Type B pancreatic cell (in vitro differentiated cells): ENCODE measurements at regions not wholly inside any gene's neighbourhood (a gene's known extent, or its start where the extent isn't known, plus 50 kb on each side); places are given as distances from the start of the nearest gene placed in this dataset.
"Not testable (repeated sequence)": the region's sequence is repeated elsewhere in the genome, so short reads cannot be mapped to it uniquely, and the experiment has no call there.

Experiments used
- DNase-seq: peaks from one replicate; pipeline ENCODE4 v3.0.0; 2021; ENCODE audit warnings: mixed read lengths; ENCODE audit not compliant: unreplicated experiment; ENCODE audit errors: extremely low spot score
- H3K27ac Mint-ChIP-seq: 2 replicates; pipeline ENCODE4 v1.8.0; 2021; ENCODE audit warnings: mild to moderate bottlenecking, mixed read lengths
- H3K27me3 Mint-ChIP-seq: 2 replicates; pipeline ENCODE4 v1.8.0; 2021; ENCODE audit warnings: mixed read lengths
- H3K36me3 Mint-ChIP-seq: 2 replicates; pipeline ENCODE4 v1.8.0; 2021; ENCODE audit warnings: mixed read lengths
- H3K4me1 Mint-ChIP-seq: one replicate; pipeline ENCODE4 v1.8.0; 2021; ENCODE audit warnings: mixed read lengths; ENCODE audit not compliant: unreplicated experiment
- H3K4me3 Mint-ChIP-seq: 2 replicates; pipeline ENCODE4 v1.8.0; 2021; ENCODE audit warnings: mild to moderate bottlenecking, mixed read lengths
- H3K9me3 Mint-ChIP-seq: 2 replicates; pipeline ENCODE4 v1.8.0; 2021; ENCODE audit warnings: mixed read lengths
- TF ChIP-seq, protein P1 (sequence below): fragments of 200-600 bp; sonication (generic); conservative IDR thresholded peaks from 2 replicates; pipeline ENCODE4 v1.5.0; 2021; ENCODE audit warnings: antibody characterized with exemption, mild to moderate bottlenecking

- Mint-ChIP-seq H3K4me3 (no peak overlapping the region), H3K4me1 (peaks cover 5% of the 10 kb centered on the region), H3K9me3 (peaks cover 5% of the 10 kb centered on the region), H3K27me3 (no peaks in the 10 kb centered on the region), H3K36me3 (no peaks in the 10 kb centered on the region), H3K27ac (no peak overlapping the region)
- TF ChIP-seq, protein P1, sequence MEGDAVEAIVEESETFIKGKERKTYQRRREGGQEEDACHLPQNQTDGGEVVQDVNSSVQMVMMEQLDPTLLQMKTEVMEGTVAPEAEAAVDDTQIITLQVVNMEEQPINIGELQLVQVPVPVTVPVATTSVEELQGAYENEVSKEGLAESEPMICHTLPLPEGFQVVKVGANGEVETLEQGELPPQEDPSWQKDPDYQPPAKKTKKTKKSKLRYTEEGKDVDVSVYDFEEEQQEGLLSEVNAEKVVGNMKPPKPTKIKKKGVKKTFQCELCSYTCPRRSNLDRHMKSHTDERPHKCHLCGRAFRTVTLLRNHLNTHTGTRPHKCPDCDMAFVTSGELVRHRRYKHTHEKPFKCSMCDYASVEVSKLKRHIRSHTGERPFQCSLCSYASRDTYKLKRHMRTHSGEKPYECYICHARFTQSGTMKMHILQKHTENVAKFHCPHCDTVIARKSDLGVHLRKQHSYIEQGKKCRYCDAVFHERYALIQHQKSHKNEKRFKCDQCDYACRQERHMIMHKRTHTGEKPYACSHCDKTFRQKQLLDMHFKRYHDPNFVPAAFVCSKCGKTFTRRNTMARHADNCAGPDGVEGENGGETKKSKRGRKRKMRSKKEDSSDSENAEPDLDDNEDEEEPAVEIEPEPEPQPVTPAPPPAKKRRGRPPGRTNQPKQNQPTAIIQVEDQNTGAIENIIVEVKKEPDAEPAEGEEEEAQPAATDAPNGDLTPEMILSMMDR: no peak
- no peak for DNase-seq
Observed at GRCh38 chr13:22839603-22840530, 340.9 kb upstream of the SGCG start.

DNA sequence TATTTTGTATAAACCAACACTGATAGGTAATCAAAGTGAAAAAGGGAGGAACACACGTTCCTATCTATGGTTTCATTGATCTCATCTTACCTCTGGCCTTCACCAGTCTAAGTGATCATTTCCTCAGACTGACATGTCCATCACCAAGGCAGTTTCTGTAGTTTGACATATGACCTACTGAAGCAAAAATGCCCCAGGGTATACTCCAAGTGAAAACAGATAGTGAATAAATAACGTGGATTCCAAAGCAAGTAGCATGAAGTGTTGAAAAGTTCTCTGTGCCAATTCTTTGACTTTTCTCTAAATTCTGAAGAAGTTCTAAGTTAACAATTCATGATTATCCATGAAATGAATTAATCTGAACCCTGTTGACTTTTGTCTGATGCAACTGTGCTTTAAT is 334.2 kb upstream of the SGCG start:
- Mint-ChIP-seq H3K4me1 (peaks cover 9% of the 10 kb centered on the region), H3K36me3 (no peaks in the 10 kb centered on the region), H3K27me3 (no peaks in the 10 kb centered on the region), H3K9me3 (no peaks in the 10 kb centered on the region), H3K4me3 (no peak overlapping the region), H3K27ac (no peak overlapping the region)
- DNase-seq: no peak
- TF ChIP-seq, protein P1: no peak

DNA sequence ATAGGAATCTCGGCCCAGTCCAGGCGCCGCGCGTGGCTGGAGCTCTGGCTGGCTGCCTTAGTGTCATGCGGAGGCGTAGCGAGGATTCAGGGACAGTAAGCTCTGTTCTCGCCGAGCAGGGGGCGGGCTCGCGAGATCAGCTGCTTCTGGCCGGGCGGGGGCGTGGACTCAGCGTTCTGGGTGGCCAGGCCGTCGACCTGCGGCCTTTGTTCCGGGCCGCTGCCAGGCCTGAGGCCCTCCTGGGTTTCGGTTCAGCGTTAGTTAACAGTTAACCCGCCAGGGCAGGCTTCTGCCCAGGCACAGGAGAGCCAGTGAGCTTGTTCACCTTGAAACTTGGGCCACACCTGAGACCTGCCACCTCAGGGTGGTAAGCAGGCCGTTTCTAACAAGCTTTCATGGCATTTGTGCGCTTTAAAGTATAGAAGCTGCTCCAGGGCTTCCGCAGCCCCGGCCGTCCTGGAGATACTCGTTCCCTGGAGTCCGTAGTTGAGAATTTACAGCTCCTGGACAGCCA is 332.2 kb upstream of the SGCG start:
- Mint-ChIP-seq H3K27ac (no peak overlapping the region), H3K4me1 (peaks cover 9% of the 10 kb centered on the region), H3K4me3 (no peak overlapping the region), H3K27me3 (no peaks in the 10 kb centered on the region), H3K9me3 (peaks cover 3% of the 10 kb centered on the region), H3K36me3 (no peaks in the 10 kb centered on the region)
- no peak for DNase-seq
- TF ChIP-seq, protein P1: no peak

DNA sequence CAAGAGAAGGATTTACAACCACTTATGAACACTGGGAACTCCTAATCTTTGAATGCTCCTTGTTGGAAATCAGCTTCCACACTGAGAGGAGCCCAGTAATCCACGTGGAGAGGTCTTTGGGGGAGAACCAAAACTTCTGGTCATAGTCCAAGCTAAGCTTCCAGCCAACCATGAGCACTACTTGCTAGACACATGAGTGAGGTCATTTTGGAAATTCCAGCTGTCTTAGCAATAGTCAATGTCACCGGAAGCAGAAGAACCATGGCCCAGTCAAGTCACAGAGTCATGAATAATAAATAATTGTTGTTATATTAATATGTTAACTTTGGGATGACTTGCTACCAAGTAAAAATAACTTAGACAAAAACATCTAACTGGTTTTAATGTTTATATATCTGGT is 324.9 kb upstream of the SGCG start:
- peaks cover 3% of the 10 kb centered on the region for H3K9me3 Mint-ChIP-seq
- H3K27me3 Mint-ChIP-seq: no peaks in the 10 kb centered on the region
- H3K4me3 Mint-ChIP-seq: no peak overlapping the region
- TF ChIP-seq, protein P1: no peak
- no peak overlapping the region for H3K27ac Mint-ChIP-seq
- H3K4me1 Mint-ChIP-seq: no peaks in the 10 kb centered on the region
- no peaks in the 10 kb centered on the region for H3K36me3 Mint-ChIP-seq
- DNase-seq: no peak

GRCh38 chr13:22858980-22859379 is 321.8 kb upstream of the SGCG start:
- not testable (repeated sequence) for H3K9me3 Mint-ChIP-seq, H3K27me3 Mint-ChIP-seq, DNase-seq, H3K36me3 Mint-ChIP-seq, H3K4me1 Mint-ChIP-seq, H3K4me3 Mint-ChIP-seq, H3K27ac Mint-ChIP-seq

DNA sequence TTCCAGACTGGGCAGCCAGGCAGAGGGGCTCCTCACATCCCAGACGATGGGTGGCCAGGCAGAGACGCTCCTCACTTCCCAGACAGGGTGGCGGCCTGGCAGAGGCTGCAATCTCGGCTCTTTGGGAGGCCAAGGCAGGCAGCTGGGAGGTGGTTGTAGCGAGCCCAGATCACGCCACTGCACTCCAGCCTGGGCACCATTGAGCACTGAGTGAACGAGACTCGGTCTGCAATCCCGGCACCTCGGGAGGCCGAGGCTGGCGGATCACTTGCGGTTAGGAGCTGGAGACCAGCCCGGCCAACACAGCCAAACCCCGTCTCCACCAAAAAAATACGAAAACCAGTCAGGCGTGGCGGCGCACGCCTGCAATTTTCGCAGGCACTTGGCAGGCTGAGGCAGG is 321.4 kb upstream of the SGCG start:
- H3K36me3 Mint-ChIP-seq: not testable (repeated sequence)

More for the DNA sequence above, 321.4 kb upstream of the SGCG start:
- not testable (repeated sequence) for H3K4me3 Mint-ChIP-seq, H3K27me3 Mint-ChIP-seq, DNase-seq, H3K4me1 Mint-ChIP-seq, H3K27ac Mint-ChIP-seq, H3K9me3 Mint-ChIP-seq
